K562 (cell line): ENCODE measurements at regions not wholly inside any gene's neighbourhood (a gene's known extent, or its start where the extent isn't known, plus 50 kb on each side); places are given as distances from the start of the nearest gene placed in this dataset.

Experiments
- ATAC-seq: fragments of 200-7000 bp; cut with Tn5 transposase; 3 replicates; pipeline ENCODE4 v1.9.1; 2020; ENCODE audit warnings: moderate library complexity
- BruUV-seq: library from RNA; stranded (reverse); fragments of 400-500 nt; replicated peaks from 2 replicates; lab custom pipeline; 2021; lab: Mats Ljungman, UMichigan
- CTCF ChIA-PET: fragments of 300-600 bp; formaldehyde crosslinking; extraction: SDS; loops from one replicate; lab custom pipeline; 2021; ENCODE audit warnings: low intra/inter-chr PET ratio; lab: Yijun Ruan, JAX
- POLR2A ChIA-PET: fragments of 300-600, 350-650 bp; sonication (Branson Sonifier 250); formaldehyde crosslinking; extraction: SDS; loops from one replicate; lab custom pipeline; 2021; ENCODE audit warnings: antibody characterized with exemption, inconsistent platforms; lab: Yijun Ruan, JAX
- DNase-seq, 4 experiments: peaks; one replicate each; pipeline versions ENCODE4 v3.0.0 to v3.0.0-alpha.2; 2011 to 2018; ENCODE audit warnings: low spot score in 3 of 4, mixed read lengths in 3 of 4; ENCODE audit errors: extremely low read depth in 1 of 4
- FAIRE-seq: peaks from 2 replicates; lab custom pipeline; 2011; peaks lifted over from hg19 to GRCh38; lab: Jason Lieb, UNC
- H2AFZ ChIP-seq: 2 replicates; pipeline ENCODE4 v1.6.0; 2011; ENCODE audit warnings: low read depth, low read length, control low read depth, inconsistent platforms
- H3K27ac ChIP-seq: fragments of 200-600 bp; 3 replicates; pipeline ENCODE4 v1.8.0; 2011; ENCODE audit warnings: low read depth, mild to moderate bottlenecking, control low read depth, inconsistent platforms, low read length, moderate library complexity, mixed read lengths; ENCODE audit errors: extremely low read depth
- H3K27me3 ChIP-seq, 2 experiments: fragments of 300-600 bp in 1 of 2; 2 replicates in 1 of 2; 3 replicates in 1 of 2; pipeline versions ENCODE4 v1.6.0 to v1.8.0; 2011; ENCODE audit warnings: inconsistent platforms in 2 of 2, low read length in 2 of 2, mild to moderate bottlenecking in 1 of 2, mixed read lengths in 1 of 2, moderate library complexity in 1 of 2; ENCODE audit not compliant: control insufficient read depth in 2 of 2, insufficient read depth in 2 of 2
- H3K36me3 ChIP-seq: fragments of 300-600 bp; 3 replicates; pipeline ENCODE4 v1.8.0; 2011; ENCODE audit warnings: mild to moderate bottlenecking, low read length, inconsistent platforms; ENCODE audit not compliant: control insufficient read depth, insufficient read depth
- H3K4me1 ChIP-seq, 2 experiments: fragments of 200-600 bp in 1 of 2; replicated peaks in 1 of 2; 2 replicates in 1 of 2; 3 replicates in 1 of 2; pipeline versions ENCODE4 v1.5.1 to v1.8.0; 2011; ENCODE audit warnings: inconsistent platforms in 2 of 2, low read length in 2 of 2, mild to moderate bottlenecking in 1 of 2, mixed read lengths in 1 of 2, moderate library complexity in 1 of 2; ENCODE audit not compliant: control insufficient read depth in 2 of 2, insufficient read depth in 2 of 2
- H3K4me2 ChIP-seq: 2 replicates; pipeline ENCODE4 v1.6.1; 2011; ENCODE audit warnings: low read length, control low read depth, inconsistent platforms, mixed read lengths; ENCODE audit not compliant: insufficient read depth
- H3K4me3 ChIP-seq: fragments of 200-600 bp; sonication (generic), shearing (Covaris generic); 2 replicates; pipeline ENCODE4 v1.5.1; 2016; ENCODE audit warnings: control low read depth, inconsistent platforms
- H3K79me2 ChIP-seq: fragments of 200-600 bp; 3 replicates; pipeline ENCODE4 v1.8.0; 2011; ENCODE audit warnings: low read length, inconsistent platforms; ENCODE audit not compliant: control insufficient read depth, insufficient read depth
- H3K9ac ChIP-seq, 2 experiments: 2 replicates each; pipeline versions ENCODE4 v1.6.0 to v1.6.1; 2011; ENCODE audit warnings: low read depth in 2 of 2, low read length in 2 of 2, control low read depth in 1 of 2, inconsistent platforms in 1 of 2, mild to moderate bottlenecking in 1 of 2, mixed read lengths in 1 of 2; ENCODE audit not compliant: insufficient read depth in 1 of 2
- H3K9me1 ChIP-seq: one replicate; pipeline ENCODE4 v1.6.0; 2011; ENCODE audit warnings: inconsistent platforms, mild to moderate bottlenecking, low read length, moderate library complexity; ENCODE audit not compliant: control insufficient read depth, insufficient read depth
- H3K9me3 ChIP-seq: replicated peaks from 2 replicates; pipeline ENCODE4 v1.5.1; 2011; ENCODE audit warnings: low read depth, low read length, inconsistent platforms; ENCODE audit not compliant: control insufficient read depth, insufficient read depth
- H4K20me1 ChIP-seq: replicated peaks from 2 replicates; pipeline ENCODE4 v1.6.1; 2011; ENCODE audit warnings: low read length, inconsistent platforms, mixed read lengths; ENCODE audit not compliant: control insufficient read depth, insufficient read depth
- CEBPB ChIP-seq: fragments of 450-650 bp; IDR thresholded peaks from 2 replicates; pipeline ENCODE4 v1.6.1; 2016; ENCODE audit warnings: missing genetic modification characterization, missing compliant biosample characterization
- CHCHD3 ChIP-seq: fragments of 250-450 bp; sonication (Bioruptor Pico); IDR thresholded peaks from 2 replicates; pipeline ENCODE4 v2.1.2; 2022; ENCODE audit warnings: mild to moderate bottlenecking
- FOXP1 ChIP-seq: sonication (generic); formaldehyde crosslinking; IDR thresholded peaks from 2 replicates; pipeline ENCODE4 v1.8.0; 2022; ENCODE audit warnings: mild to moderate bottlenecking, missing genetic modification reagents
- KDM2B ChIP-seq: fragments of 250-450 bp; sonication (Bioruptor Pico); IDR thresholded peaks from 2 replicates; pipeline ENCODE4 v1.8.0; 2021; ENCODE audit warnings: mild to moderate bottlenecking, moderate library complexity
- SRSF7 ChIP-seq: fragments of 200-400 bp; formaldehyde crosslinking; optimal IDR thresholded peaks from 2 replicates; pipeline ENCODE3; 2017; ENCODE audit warnings: mild to moderate bottlenecking, low read depth, low read length
- TEAD1 ChIP-seq, 2 experiments: fragments of 450-650 bp in 1 of 2; sonication (generic) in 1 of 2; formaldehyde crosslinking; IDR thresholded peaks; 2 replicates each; pipeline versions ENCODE4 v1.4.0 to v1.8.0; 2020 to 2022; ENCODE audit warnings: mild to moderate bottlenecking in 2 of 2, missing genetic modification reagents in 1 of 2
- ZNF551 ChIP-seq: fragments of 250-450 bp; sonication (Bioruptor Pico); IDR thresholded peaks from 2 replicates; pipeline ENCODE4 v1.5.0; 2021; ENCODE audit warnings: mild to moderate bottlenecking, moderate library complexity
- WGBS: fragments of 100-300 bp; shearing (Covaris generic); methylation state at CpG from one replicate; pipeline ENCODE4 v1.1.6; 2016; ENCODE audit warnings: low coverage, mixed read lengths; ENCODE audit not compliant: insufficient coverage; ENCODE audit errors: missing lambda C conversion rate; 5-methylcytosine and 5-hydroxymethylcytosine counted together
- in situ Hi-C: fragments of 300-500 bp; cut with MboI; formaldehyde crosslinking; loops from 4 replicates; pipeline ENCODE4 v1.15.0; 2018; ENCODE audit warnings: inconsistent platforms, mixed read lengths
- intact Hi-C: fragments of 100-400 bp; cut with micrococcal nuclease; formaldehyde crosslinking; loops from 2 replicates; pipeline ENCODE4 v1.14.2; 2022
- TF ChIP-seq, protein P1 (sequence below): sonication (generic); formaldehyde crosslinking; IDR thresholded peaks from 2 replicates; pipeline ENCODE4 v1.8.0; 2022; ENCODE audit warnings: mild to moderate bottlenecking, missing genetic modification reagents
- TF ChIP-seq, protein P2 (sequence below): fragments of 450-650 bp; IDR thresholded peaks from 2 replicates; pipeline ENCODE4 v1.6.1; 2016; ENCODE audit warnings: low read depth
- TF ChIP-seq, protein P3 (sequence below): fragments of 250-450 bp; sonication (Bioruptor Pico); IDR thresholded peaks from 2 replicates; pipeline ENCODE4 v1.4.0; 2020; ENCODE audit warnings: mild to moderate bottlenecking, moderate library complexity, borderline replicate concordance

DNA sequence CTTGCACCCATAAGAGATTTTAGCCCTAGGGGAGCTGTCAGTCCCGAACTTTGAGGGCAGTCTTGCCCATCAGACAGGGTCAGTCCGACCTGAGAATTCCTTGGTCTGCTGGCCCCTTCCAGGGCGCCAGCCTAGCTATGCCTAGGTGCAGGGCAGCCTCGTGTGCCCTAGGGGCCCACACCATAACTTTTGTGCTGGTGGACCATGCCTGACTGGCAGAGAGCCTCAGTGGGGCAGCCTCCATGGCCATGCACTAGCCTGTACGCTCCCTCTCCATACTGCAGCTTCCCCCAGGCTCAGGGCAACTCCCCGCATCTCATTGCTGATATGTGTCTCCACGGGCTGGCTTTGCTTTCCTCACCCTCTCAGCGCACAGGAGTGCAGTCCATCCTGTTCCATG, 835.8 kb upstream of the ALCAM start:
- ChIA-PET CTCF (no interaction called here), POLR2A (no interaction called here)
- Histone ChIP-seq H3K36me3 (no peaks in the 10 kb centered on the region), H3K4me1 (no peaks in the 10 kb centered on the region), H3K79me2 (no peaks in the 10 kb centered on the region), H3K9me3 (no peaks in the 10 kb centered on the region), H3K27me3 (no peaks in the 10 kb centered on the region), H3K4me3 (no peak overlapping the region), H3K27ac (no peak overlapping the region), H2AFZ (no peak overlapping the region), H4K20me1 (no peaks in the 10 kb centered on the region), H3K4me2 (no peak overlapping the region), H3K9me1 (no peaks in the 10 kb centered on the region), H3K9ac (no peak overlapping the region)
- intact Hi-C loops (no loop called here), in situ Hi-C loops (no loop called here)
- BruUV-seq: no TSS peak
- DNase-seq: no peak
- no peak for ATAC-seq
- TF ChIP-seq, protein P1, sequence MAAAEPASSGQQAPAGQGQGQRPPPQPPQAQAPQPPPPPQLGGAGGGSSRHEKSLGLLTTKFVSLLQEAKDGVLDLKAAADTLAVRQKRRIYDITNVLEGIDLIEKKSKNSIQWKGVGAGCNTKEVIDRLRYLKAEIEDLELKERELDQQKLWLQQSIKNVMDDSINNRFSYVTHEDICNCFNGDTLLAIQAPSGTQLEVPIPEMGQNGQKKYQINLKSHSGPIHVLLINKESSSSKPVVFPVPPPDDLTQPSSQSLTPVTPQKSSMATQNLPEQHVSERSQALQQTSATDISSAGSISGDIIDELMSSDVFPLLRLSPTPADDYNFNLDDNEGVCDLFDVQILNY (CRISPR knock-in tag): no peak
- no peak for TF ChIP-seq CEBPB (tag)
- TF ChIP-seq ZNF551 (CRISPR knock-in tag): no peak
- no peak for TF ChIP-seq KDM2B (CRISPR knock-in tag)
- TF ChIP-seq TEAD1 (CRISPR knock-in tag; IDR thresholded peaks at IDR 0.05): no peak
- TF ChIP-seq, protein P2, sequence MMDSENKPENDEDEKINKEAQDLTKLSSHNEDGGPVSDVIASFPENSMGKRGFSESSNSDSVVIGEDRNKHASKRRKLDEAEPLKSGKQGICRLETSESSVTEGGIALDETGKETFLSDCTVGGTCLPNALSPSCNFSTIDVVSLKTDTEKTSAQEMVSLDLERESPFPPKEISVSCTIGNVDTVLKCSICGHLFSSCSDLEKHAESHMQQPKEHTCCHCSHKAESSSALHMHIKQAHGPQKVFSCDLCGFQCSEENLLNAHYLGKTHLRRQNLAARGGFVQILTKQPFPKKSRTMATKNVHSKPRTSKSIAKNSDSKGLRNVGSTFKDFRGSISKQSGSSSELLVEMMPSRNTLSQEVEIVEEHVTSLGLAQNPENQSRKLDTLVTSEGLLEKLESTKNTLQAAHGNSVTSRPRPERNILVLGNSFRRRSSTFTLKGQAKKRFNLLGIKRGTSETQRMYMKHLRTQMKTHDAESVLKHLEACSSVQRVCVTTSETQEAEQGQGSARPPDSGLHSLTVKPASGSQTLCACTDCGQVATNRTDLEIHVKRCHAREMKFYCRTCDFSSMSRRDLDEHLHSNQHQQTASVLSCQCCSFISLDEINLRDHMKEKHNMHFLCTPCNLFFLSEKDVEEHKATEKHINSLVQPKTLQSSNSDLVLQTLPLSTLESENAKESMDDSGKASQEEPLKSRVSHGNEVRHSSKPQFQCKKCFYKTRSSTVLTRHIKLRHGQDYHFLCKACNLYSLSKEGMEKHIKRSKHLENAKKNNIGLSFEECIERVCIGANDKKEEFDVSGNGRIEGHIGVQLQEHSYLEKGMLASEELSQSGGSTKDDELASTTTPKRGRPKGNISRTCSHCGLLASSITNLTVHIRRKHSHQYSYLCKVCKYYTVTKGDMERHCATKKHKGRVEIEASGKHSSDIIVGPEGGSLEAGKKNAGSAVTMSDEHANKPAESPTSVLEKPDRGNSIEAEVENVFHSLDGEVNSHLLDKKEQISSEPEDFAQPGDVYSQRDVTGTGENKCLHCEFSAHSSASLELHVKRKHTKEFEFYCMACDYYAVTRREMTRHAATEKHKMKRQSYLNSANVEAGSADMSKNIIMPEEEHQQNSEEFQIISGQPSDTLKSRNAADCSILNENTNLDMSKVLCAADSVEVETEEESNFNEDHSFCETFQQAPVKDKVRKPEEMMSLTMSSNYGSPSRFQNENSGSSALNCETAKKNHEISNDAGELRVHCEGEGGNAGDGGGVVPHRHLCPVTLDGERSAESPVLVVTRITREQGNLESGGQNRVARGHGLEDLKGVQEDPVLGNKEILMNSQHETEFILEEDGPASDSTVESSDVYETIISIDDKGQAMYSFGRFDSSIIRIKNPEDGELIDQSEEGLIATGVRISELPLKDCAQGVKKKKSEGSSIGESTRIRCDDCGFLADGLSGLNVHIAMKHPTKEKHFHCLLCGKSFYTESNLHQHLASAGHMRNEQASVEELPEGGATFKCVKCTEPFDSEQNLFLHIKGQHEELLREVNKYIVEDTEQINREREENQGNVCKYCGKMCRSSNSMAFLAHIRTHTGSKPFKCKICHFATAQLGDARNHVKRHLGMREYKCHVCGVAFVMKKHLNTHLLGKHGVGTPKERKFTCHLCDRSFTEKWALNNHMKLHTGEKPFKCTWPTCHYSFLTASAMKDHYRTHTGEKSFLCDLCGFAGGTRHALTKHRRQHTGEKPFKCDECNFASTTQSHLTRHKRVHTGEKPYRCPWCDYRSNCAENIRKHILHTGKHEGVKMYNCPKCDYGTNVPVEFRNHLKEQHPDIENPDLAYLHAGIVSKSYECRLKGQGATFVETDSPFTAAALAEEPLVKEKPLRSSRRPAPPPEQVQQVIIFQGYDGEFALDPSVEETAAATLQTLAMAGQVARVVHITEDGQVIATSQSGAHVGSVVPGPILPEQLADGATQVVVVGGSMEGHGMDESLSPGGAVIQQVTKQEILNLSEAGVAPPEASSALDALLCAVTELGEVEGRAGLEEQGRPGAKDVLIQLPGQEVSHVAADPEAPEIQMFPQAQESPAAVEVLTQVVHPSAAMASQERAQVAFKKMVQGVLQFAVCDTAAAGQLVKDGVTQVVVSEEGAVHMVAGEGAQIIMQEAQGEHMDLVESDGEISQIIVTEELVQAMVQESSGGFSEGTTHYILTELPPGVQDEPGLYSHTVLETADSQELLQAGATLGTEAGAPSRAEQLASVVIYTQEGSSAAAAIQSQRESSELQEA: no peak
- TF ChIP-seq, protein P3, sequence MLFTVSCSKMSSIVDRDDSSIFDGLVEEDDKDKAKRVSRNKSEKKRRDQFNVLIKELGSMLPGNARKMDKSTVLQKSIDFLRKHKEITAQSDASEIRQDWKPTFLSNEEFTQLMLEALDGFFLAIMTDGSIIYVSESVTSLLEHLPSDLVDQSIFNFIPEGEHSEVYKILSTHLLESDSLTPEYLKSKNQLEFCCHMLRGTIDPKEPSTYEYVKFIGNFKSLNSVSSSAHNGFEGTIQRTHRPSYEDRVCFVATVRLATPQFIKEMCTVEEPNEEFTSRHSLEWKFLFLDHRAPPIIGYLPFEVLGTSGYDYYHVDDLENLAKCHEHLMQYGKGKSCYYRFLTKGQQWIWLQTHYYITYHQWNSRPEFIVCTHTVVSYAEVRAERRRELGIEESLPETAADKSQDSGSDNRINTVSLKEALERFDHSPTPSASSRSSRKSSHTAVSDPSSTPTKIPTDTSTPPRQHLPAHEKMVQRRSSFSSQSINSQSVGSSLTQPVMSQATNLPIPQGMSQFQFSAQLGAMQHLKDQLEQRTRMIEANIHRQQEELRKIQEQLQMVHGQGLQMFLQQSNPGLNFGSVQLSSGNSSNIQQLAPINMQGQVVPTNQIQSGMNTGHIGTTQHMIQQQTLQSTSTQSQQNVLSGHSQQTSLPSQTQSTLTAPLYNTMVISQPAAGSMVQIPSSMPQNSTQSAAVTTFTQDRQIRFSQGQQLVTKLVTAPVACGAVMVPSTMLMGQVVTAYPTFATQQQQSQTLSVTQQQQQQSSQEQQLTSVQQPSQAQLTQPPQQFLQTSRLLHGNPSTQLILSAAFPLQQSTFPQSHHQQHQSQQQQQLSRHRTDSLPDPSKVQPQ (CRISPR knock-in tag): no peak
- TF ChIP-seq FOXP1 (CRISPR knock-in tag): no peak
- no peak for TF ChIP-seq SRSF7
- TF ChIP-seq CHCHD3: no peak
- WGBS: 0% methylated on average over 7 of the region's 8 CpGs
- no peak for FAIRE-seq
